Endothelial cell of umbilical vein (primary cell): ENCODE measurements at regions not wholly inside any gene's neighbourhood (a gene's known extent, or its start where the extent isn't known, plus 50 kb on each side); places are given as distances from the start of the nearest gene placed in this dataset.

ENCODE experiments used
- BruUV-seq: library from RNA; stranded (reverse); fragments of 400-500 nt; replicated peaks from 2 replicates; lab custom pipeline; 2021; lab: Mats Ljungman, UMichigan
- CTCF ChIA-PET: fragments of 300-600, 350-600 bp; sonication (Branson Sonifier 250); formaldehyde crosslinking; loops from one replicate; lab custom pipeline; 2021; ENCODE audit warnings: antibody characterized with exemption, inconsistent platforms; lab: Charles Lee
- POLR2A ChIA-PET: fragments of 300-600, 350-600 bp; sonication (Branson Sonifier 250); formaldehyde crosslinking; loops from one replicate; lab custom pipeline; 2021; ENCODE audit warnings: antibody characterized with exemption, inconsistent platforms; lab: Charles Lee
- DNase-seq: peaks from one replicate; pipeline ENCODE4 v3.0.0-alpha.2; 2011; ENCODE audit warnings: low read depth, low spot score
- FAIRE-seq: peaks from 2 replicates; lab custom pipeline; 2011; peaks lifted over from hg19 to GRCh38; lab: Jason Lieb, UNC
- H2AFZ ChIP-seq: 2 replicates; pipeline ENCODE4 v1.6.0; 2012; ENCODE audit warnings: low read depth, low read length, control low read depth, inconsistent platforms
- H3K27ac ChIP-seq: 2 replicates; pipeline ENCODE4 v1.5.1; 2011; ENCODE audit warnings: low read depth, mild to moderate bottlenecking, control low read depth, low read length, moderate library complexity; ENCODE audit not compliant: insufficient read depth
- H3K27me3 ChIP-seq, 2 experiments: 2 replicates each; pipeline versions ENCODE4 v1.6.0 to v1.6.1; 2011; ENCODE audit warnings: low read length in 2 of 2, mixed read lengths in 1 of 2; ENCODE audit not compliant: control insufficient read depth in 2 of 2, insufficient read depth in 2 of 2
- H3K36me3 ChIP-seq, 2 experiments: 2 replicates in 1 of 2; 3 replicates in 1 of 2; pipeline ENCODE4 v1.5.1; 2011; ENCODE audit warnings: low read length in 2 of 2, mild to moderate bottlenecking in 1 of 2, moderate library complexity in 1 of 2; ENCODE audit not compliant: control insufficient read depth in 2 of 2, insufficient read depth in 2 of 2; ENCODE audit errors: extremely low read depth in 1 of 2
- H3K4me1 ChIP-seq: 3 replicates; pipeline ENCODE4 v1.5.1; 2011; ENCODE audit warnings: mild to moderate bottlenecking, low read length; ENCODE audit not compliant: control insufficient read depth, insufficient read depth; ENCODE audit errors: extremely low read depth
- H3K4me2 ChIP-seq: 2 replicates; pipeline ENCODE4 v1.6.1; 2011; ENCODE audit warnings: low read length, control low read depth, mixed read lengths; ENCODE audit not compliant: insufficient read depth
- H3K4me3 ChIP-seq, 3 experiments: fragments of 200-600 bp in 1 of 3; sonication (generic), shearing (Covaris generic) in 1 of 3; replicated peaks in 1 of 3; 2 replicates each; pipeline ENCODE4 v1.5.1; 2011 to 2016; ENCODE audit warnings: control low read depth in 3 of 3, low read length in 3 of 3, mild to moderate bottlenecking in 2 of 3, inconsistent platforms in 1 of 3, low read depth in 1 of 3, moderate library complexity in 1 of 3; ENCODE audit not compliant: insufficient read depth in 1 of 3
- H3K79me2 ChIP-seq: 2 replicates; pipeline ENCODE4 v1.6.0; 2012; ENCODE audit warnings: low read length, inconsistent platforms; ENCODE audit not compliant: control insufficient read depth, insufficient read depth
- H3K9ac ChIP-seq: replicated peaks from 2 replicates; pipeline ENCODE3; 2011; ENCODE audit warnings: low read length, control low read depth; ENCODE audit not compliant: insufficient read depth; ENCODE audit errors: extremely low read depth
- H3K9me1 ChIP-seq: replicated peaks from 3 replicates; pipeline ENCODE4 v1.6.0; 2011; ENCODE audit warnings: mild to moderate bottlenecking, low read length; ENCODE audit not compliant: control insufficient read depth, insufficient read depth; ENCODE audit errors: extremely low read depth
- H3K9me3 ChIP-seq: replicated peaks from 2 replicates; pipeline ENCODE4 v1.5.1; 2012; ENCODE audit warnings: low read length, inconsistent platforms; ENCODE audit not compliant: control insufficient read depth, insufficient read depth
- H4K20me1 ChIP-seq: replicated peaks from 2 replicates; pipeline ENCODE3; 2011; ENCODE audit warnings: mild to moderate bottlenecking, low read length; ENCODE audit not compliant: control insufficient read depth, insufficient read depth; ENCODE audit errors: extremely low read depth
- EZH2 ChIP-seq: IDR thresholded peaks from 2 replicates; pipeline ENCODE4 v1.6.1; 2012; ENCODE audit warnings: borderline replicate concordance, low read depth, mild to moderate bottlenecking, moderate library complexity, low read length, inconsistent platforms; ENCODE audit not compliant: severe bottlenecking
- FOS ChIP-seq: IDR thresholded peaks from 2 replicates; pipeline ENCODE4 v1.6.1; 2011; ENCODE audit warnings: mild to moderate bottlenecking, low read length, moderate library complexity, borderline replicate concordance; ENCODE audit not compliant: insufficient read depth
- GATA2 ChIP-seq: IDR thresholded peaks from 2 replicates; pipeline ENCODE4 v1.7.0; 2011; ENCODE audit warnings: low read depth, mild to moderate bottlenecking, moderate library complexity, mixed read lengths, low read length; ENCODE audit not compliant: insufficient read length, insufficient read depth
- JUN ChIP-seq: IDR thresholded peaks from 2 replicates; pipeline ENCODE4 v1.6.1; 2011; ENCODE audit warnings: borderline replicate concordance, low read depth; ENCODE audit not compliant: insufficient read length, insufficient read depth
- MYC ChIP-seq: IDR thresholded peaks from one replicate; pipeline ENCODE4 v1.6.1; 2011; ENCODE audit warnings: mild to moderate bottlenecking, low read depth, low read length
- POLR2A ChIP-seq: IDR thresholded peaks from 2 replicates; pipeline ENCODE4 v1.6.1; 2012; ENCODE audit warnings: low read depth, mild to moderate bottlenecking, control low read depth, low read length
- POLR2AphosphoS5 ChIP-seq: IDR thresholded peaks from 2 replicates; pipeline ENCODE4 v1.6.1; 2012; ENCODE audit warnings: low read depth, mild to moderate bottlenecking, control low read depth, low read length, moderate library complexity; ENCODE audit not compliant: insufficient read depth
- dilution Hi-C: fragments of 300-500 bp; cut with MboI; formaldehyde crosslinking; loops from one replicate; pipeline ENCODE4 v1.15.0; 2019; ENCODE audit warnings: low sequenced_read_pairs; ENCODE audit not compliant: extremely low pct_ligation_motif_present
- intact Hi-C: fragments of 100-400 bp; cut with micrococcal nuclease; formaldehyde crosslinking; loops from one replicate; pipeline ENCODE4 v1.10.0; 2022
- TF ChIP-seq, protein P1 (sequence below), 2 donors: IDR thresholded peaks; 1 replicate in 1 of 2; 2 replicates in 1 of 2; pipeline ENCODE4 v1.5.1; 2011; ENCODE audit warnings: low read length in 2 of 2, mild to moderate bottlenecking in 2 of 2, moderate library complexity in 2 of 2, control low read depth in 1 of 2, inconsistent platforms in 1 of 2, low read depth in 1 of 2; ENCODE audit not compliant: insufficient read depth in 1 of 2; ENCODE audit errors: extremely low read depth in 1 of 2
- TF ChIP-seq, protein P2 (sequence below): IDR thresholded peaks from 2 replicates; pipeline ENCODE4 v1.6.1; 2011; ENCODE audit not compliant: insufficient read depth, insufficient read length

DNA sequence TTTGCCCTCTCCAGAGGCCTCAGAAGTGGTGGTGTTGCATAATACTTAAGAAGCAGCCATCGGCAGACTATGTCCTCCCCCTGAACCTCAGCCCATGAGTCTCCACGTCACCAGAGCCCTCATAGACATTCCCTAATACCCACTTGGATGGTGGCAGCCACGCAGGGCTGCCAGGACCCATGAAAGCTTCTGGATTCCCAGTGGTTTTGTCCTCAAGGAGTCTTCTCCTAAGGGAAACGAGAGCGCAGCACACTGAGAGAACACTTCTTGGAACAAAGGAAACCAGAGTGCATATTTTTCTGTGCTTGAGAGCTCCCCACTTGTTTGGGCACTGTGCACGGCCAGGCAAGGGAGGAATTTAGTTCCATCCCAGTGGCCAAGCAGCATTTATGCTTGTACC lies 204.1 kb upstream of the DMD start:
- dilution Hi-C loops = no loop called here
- CTCF ChIA-PET = no interaction called here
- no peaks in the 10 kb centered on the region for H3K4me1 ChIP-seq
- H3K27me3 ChIP-seq = no peaks in the 10 kb centered on the region
- intact Hi-C loops = no loop called here
- no peak overlapping the region for H3K4me2 ChIP-seq
- no peak for FAIRE-seq
- BruUV-seq = no TSS peak
- H3K4me3 ChIP-seq = no peak overlapping the region
- H3K9me1 ChIP-seq = no peaks in the 10 kb centered on the region
- no peak for DNase-seq
- POLR2A ChIA-PET = no interaction called here
- no peak overlapping the region for H3K9ac ChIP-seq
- H3K27ac ChIP-seq = no peak overlapping the region
- H2AFZ ChIP-seq = no peak overlapping the region
- no peaks in the 10 kb centered on the region for H3K36me3 ChIP-seq
- H4K20me1 ChIP-seq = no peaks in the 10 kb centered on the region
- no peaks in the 10 kb centered on the region for H3K9me3 ChIP-seq
- H3K79me2 ChIP-seq = no peaks in the 10 kb centered on the region
- TF ChIP-seq JUN = no peak
- TF ChIP-seq EZH2 = no peak
- TF ChIP-seq POLR2AphosphoS5 = no peak
- TF ChIP-seq, protein P1, sequence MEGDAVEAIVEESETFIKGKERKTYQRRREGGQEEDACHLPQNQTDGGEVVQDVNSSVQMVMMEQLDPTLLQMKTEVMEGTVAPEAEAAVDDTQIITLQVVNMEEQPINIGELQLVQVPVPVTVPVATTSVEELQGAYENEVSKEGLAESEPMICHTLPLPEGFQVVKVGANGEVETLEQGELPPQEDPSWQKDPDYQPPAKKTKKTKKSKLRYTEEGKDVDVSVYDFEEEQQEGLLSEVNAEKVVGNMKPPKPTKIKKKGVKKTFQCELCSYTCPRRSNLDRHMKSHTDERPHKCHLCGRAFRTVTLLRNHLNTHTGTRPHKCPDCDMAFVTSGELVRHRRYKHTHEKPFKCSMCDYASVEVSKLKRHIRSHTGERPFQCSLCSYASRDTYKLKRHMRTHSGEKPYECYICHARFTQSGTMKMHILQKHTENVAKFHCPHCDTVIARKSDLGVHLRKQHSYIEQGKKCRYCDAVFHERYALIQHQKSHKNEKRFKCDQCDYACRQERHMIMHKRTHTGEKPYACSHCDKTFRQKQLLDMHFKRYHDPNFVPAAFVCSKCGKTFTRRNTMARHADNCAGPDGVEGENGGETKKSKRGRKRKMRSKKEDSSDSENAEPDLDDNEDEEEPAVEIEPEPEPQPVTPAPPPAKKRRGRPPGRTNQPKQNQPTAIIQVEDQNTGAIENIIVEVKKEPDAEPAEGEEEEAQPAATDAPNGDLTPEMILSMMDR (IDR thresholded peaks at IDR 0.05; ENCODE audit: extremely low read depth in 1 of 2, insufficient read depth in 1 of 2, low read depth in 1 of 2, low read length in 2 of 2) = no peak
- TF ChIP-seq, protein P2, sequence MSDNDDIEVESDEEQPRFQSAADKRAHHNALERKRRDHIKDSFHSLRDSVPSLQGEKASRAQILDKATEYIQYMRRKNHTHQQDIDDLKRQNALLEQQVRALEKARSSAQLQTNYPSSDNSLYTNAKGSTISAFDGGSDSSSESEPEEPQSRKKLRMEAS = no peak
- no peak for TF ChIP-seq POLR2A
- TF ChIP-seq MYC = no peak
- no peak for TF ChIP-seq FOS
- TF ChIP-seq GATA2 = no peak
